ENCODE measurements at regions not wholly inside any gene's neighbourhood (a gene's known extent, or its start where the extent isn't known, plus 50 kb on each side); places are given as distances from the start of the nearest gene placed in this dataset.

DNA sequence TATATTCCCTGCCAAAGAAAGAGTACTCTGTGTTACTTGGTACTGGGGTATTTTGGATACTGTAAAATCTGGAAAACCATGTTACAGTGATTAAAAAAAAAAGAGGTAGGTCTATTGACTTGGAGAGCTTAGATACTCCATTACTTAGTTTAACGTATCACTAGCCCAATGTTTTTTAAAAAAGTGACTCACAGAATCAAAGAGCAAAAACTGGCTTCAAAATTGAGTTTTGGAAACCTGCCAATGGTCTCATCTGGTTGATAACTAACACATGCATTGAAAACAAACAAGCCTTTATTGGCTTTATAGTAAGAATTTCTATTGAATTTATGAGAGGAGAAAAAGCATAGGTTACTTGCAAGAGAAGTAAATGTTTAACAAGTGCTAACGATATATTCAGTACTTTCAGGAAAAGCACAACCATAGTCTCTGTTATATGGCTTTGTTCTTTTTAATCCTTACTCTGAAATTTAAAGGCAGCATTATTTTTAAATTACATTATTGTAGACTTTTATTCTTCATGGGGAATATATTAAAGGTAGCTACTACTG lies 563.3 kb upstream of the SORCS1 start:
- Histone ChIP-seq H3K14ac (ENCODE audit: insufficient read depth, low read length) (no peak overlapping the region), H4K20me1 (ENCODE audit: control insufficient read depth, insufficient read depth, insufficient read length) (no peaks in the 10 kb centered on the region), H3K23ac (ENCODE audit: insufficient read length, low read depth, low read length) (no peak overlapping the region), H3K79me1 (ENCODE audit: insufficient read depth, low read depth, low read length, poor library complexity, severe bottlenecking) (no peaks in the 10 kb centered on the region), H2AK5ac (ENCODE audit: insufficient read length, low read length) (no peak overlapping the region), H3K9ac (ENCODE audit: extremely low read depth, insufficient read length, low read length) (no peak overlapping the region), H4K91ac (ENCODE audit: insufficient read length, low read depth, low read length) (no peak overlapping the region), H3K27ac (ENCODE audit: insufficient read length, low read depth, low read length) (no peak overlapping the region), H3K23me2 (ENCODE audit: insufficient read length, low read depth, low read length, poor library complexity, severe bottlenecking) (no peaks in the 10 kb centered on the region), H2AFZ (ENCODE audit: low read length) (no peak overlapping the region), H3K18ac (ENCODE audit: insufficient read length, low read depth, low read length) (no peak overlapping the region), H3K4ac (ENCODE audit: low read depth, low read length) (no peak overlapping the region), H2BK12ac (ENCODE audit: insufficient read length, low read depth, low read length) (no peak overlapping the region), H3K79me2 (ENCODE audit: insufficient read depth, low read length) (no peaks in the 10 kb centered on the region), H2BK15ac (ENCODE audit: low read depth, low read length) (no peak overlapping the region), H4K5ac (ENCODE audit: insufficient read length, low read depth, low read length) (no peak overlapping the region), H4K8ac (replicated peaks; ENCODE audit: insufficient read length, low read depth, low read length) (no peak overlapping the region), H3K9me3 (ENCODE audit: control insufficient read depth, low read depth, low read length) (no peaks in the 10 kb centered on the region), H3T11ph (ENCODE audit: low read length) (no peak overlapping the region), H2BK20ac (ENCODE audit: low read depth, low read length, poor library complexity, severe bottlenecking) (no peak overlapping the region), H3K27me3 (ENCODE audit: insufficient read depth, low read length) (no peaks in the 10 kb centered on the region), H2BK120ac (ENCODE audit: low read depth, low read length, poor library complexity, severe bottlenecking) (no peak overlapping the region), H3K4me1 (ENCODE audit: insufficient read depth, low read length) (no peaks in the 10 kb centered on the region; the same call in 1 of the 2 replicates), H3K56ac (ENCODE audit: insufficient read length, low read depth, low read length) (no peak overlapping the region), H2BK5ac (ENCODE audit: insufficient read length, low read length) (no peak overlapping the region), H3K4me2 (ENCODE audit: insufficient read depth, insufficient read length, low read length) (no peak overlapping the region)
- Mint-ChIP-seq H3K9me3 (no peaks in the 10 kb centered on the region; a peak in 1 of 5 replicates), H3K36me3 (ENCODE audit: insufficient read depth in 1 of 3, low read depth in 3 of 3) (no peaks in the 10 kb centered on the region; a peak in 1 of 7 replicates), H3K4me3 (no peak overlapping the region), H3K27ac (no peak overlapping the region), H3K27me3 (ENCODE audit: low read depth) (no peaks in the 10 kb centered on the region), H3K4me1 (no peaks in the 10 kb centered on the region)
- DNase-seq, result no peak
- WGBS (ENCODE audit: extremely low coverage, insufficient read length, low lambda C conversion rate), result no CpG with 5 or more reads among the region's 2 CpGs
- TF ChIP-seq, protein P1, sequence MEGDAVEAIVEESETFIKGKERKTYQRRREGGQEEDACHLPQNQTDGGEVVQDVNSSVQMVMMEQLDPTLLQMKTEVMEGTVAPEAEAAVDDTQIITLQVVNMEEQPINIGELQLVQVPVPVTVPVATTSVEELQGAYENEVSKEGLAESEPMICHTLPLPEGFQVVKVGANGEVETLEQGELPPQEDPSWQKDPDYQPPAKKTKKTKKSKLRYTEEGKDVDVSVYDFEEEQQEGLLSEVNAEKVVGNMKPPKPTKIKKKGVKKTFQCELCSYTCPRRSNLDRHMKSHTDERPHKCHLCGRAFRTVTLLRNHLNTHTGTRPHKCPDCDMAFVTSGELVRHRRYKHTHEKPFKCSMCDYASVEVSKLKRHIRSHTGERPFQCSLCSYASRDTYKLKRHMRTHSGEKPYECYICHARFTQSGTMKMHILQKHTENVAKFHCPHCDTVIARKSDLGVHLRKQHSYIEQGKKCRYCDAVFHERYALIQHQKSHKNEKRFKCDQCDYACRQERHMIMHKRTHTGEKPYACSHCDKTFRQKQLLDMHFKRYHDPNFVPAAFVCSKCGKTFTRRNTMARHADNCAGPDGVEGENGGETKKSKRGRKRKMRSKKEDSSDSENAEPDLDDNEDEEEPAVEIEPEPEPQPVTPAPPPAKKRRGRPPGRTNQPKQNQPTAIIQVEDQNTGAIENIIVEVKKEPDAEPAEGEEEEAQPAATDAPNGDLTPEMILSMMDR (conservative IDR thresholded peaks at IDR 0.05), result no peak

Data from H9 (cell line).